GM19238 (cell line): ENCODE measurements at regions not wholly inside any gene's neighbourhood (a gene's known extent, or its start where the extent isn't known, plus 50 kb on each side); places are given as distances from the start of the nearest gene placed in this dataset.

ENCODE experiments used
- DNase-seq: peaks from one replicate; pipeline ENCODE4 v3.0.0; 2011; ENCODE audit warnings: low spot score; ENCODE audit not compliant: insufficient read length

GRCh38 chr22:48320683-48321451 lies 1506.8 kb downstream of the BRD1 start:
- DNase-seq: no peak

DNA sequence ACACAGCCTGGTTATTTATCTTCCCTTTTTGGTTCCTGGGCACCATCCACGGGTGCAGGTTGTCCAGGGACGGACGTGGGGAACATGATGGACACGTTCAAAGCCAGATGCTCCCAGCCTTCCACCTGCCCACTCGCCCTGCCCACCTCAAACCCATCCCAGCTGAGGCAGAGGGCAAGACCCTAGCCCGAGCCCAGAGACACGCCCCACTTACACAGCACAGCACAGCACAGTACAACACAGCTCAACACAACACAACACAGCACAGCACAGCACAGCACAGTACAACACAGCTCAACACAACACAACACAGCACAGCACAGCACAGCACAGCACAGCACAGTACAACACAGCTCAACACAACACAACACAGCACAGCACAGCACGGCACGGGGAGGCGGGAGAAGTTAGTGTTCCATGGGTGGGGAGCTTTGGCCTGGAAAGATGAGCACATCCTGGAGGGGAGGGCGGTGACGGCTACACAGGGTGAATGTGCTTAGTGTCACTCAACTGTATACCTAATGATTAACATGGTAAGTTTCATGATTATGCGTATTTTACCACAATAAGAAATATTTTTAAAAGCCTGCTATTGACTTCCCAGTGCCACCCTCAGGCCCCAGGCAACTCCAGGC lies 1507.5 kb downstream of the BRD1 start:
- no peak for DNase-seq

- DNase-seq: no peak
Measured at GRCh38 chr22:48319321-48320047, 1508.2 kb downstream of the BRD1 start.

DNA sequence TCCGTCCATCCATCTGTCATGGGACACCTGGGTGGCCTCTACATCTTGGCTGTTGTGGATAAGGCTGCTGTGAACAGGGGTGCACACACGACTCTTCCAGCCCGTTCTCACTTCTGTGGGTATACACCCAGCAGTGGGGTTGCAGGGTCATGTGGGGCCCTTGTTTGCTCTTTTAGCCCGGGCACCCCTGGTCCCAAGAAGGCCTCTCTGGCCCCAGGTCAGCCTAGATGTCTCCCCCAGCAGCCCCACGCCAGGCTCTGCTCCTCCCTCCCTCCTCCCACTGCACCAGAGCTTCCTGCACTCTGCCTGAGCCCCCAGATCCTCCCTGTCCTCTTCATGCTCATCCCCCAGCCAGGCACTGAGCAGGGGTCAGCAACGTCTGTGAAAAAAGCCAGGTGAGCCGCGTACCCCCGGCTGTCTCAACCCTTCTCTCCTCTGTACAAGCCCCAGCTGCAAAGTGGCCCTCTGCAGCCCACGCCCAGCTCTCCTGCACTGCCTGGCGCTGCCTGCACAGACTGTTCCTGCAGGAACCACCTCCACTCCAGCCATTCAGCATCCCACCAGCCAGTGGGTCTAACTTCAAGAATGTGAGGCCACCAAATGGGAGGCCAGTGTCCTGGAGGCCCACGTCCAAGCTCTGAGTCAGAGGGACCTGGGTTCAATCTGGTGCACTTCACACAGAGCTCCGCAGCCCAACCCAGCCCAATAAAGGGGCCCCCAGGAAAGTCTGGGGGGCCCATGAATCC lies 1508.9 kb downstream of the BRD1 start:
- DNase-seq: no peak

- no peak for DNase-seq
Measured at GRCh38 chr22:48318173-48318572, 1509.5 kb downstream of the BRD1 start.

DNA sequence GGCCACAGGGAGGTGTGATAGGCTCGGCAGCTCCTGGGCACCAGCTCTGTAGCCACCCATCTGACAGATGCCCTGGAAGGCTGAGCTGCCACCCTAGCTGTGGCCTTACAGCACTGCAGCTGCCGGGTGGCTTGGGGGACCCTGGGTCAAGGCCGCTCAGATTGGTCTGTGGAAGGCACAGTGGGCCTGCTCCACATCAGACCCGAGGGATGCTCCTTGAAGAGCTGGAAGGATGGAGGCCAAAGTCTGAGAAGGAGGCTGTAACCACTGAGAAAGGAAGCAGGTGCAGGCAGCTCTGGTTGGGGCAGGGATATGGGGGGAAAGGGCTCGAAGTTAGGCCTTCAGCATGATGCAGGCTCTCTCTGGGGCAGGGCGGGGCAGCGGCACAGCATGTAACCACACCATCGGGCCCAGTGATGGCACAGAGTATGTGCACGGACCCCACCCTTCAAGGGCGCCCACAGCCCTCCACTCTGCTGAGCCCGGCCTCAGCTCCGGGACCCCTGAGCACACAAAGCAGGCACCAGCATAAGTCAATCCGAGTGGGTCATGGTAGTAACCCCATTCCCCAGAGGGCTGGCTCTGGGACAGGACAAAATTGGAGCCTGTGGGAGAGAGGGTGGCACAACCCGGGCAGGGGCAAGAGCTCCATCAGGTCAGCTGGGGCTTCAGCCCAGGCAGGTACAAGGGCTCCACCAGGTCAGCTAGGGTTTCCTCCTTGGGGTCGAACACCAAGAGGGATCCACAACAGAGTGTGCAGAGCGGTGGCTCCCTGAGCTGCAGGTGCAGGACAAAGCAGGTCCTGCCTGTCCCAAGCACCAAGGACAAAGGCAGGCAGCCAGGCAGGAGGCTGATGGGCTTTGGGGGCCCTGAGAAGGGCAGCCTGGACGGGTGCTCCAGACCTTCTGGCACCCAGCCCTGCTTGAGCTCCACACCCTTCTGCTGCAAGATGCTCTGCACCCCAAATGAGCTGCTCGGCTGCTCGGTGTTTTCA lies 1511.1 kb downstream of the BRD1 start:
- DNase-seq: no peak

GRCh38 chr22:48315439-48316256 lies 1512.0 kb downstream of the BRD1 start:
- no peak for DNase-seq

DNA sequence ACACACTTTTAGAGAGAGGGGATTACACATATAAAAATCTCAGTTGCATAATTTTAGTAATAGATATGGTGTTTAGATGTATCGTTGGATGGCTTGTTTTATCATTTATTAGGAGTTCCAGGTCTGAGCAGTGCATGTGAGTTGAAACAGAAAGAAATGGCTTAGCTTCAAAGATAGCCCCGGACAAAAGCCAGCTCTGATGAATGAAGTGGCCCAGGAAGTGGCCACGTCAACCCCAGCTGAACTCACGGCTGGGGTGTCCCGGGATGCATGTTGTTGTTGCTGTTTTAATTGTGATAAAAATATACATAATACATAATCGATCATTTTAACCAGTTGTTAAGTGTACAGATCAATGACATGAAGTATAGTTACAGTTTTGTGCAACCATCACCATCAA lies 1513.6 kb downstream of the BRD1 start:
- DNase-seq: no peak

- DNase-seq: no peak
Measured at GRCh38 chr22:48313175-48313830, 1514.4 kb downstream of the BRD1 start.

- DNase-seq: no peak
Measured at GRCh38 chr22:48310740-48311139, 1516.9 kb downstream of the BRD1 start.

DNA sequence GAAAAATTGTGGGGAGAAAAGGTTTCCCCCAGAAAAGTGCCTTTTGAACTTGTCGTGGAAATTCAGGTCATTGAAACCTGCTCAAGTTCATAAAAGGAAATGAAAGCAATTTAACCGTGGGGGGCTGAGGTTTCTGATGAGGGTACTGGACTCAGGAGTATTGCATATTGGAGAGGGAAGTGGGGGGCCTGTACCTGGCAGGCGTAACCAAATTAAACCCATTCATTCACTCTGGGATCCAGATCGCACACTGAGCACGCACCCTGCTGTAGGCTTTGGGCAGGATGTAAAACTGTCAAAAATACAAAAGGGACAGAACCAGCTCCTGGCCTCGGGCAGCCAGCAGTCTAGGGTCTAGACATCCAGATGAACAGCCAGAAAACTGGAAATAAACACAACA lies 1517.4 kb downstream of the BRD1 start:
- no peak for DNase-seq

DNA sequence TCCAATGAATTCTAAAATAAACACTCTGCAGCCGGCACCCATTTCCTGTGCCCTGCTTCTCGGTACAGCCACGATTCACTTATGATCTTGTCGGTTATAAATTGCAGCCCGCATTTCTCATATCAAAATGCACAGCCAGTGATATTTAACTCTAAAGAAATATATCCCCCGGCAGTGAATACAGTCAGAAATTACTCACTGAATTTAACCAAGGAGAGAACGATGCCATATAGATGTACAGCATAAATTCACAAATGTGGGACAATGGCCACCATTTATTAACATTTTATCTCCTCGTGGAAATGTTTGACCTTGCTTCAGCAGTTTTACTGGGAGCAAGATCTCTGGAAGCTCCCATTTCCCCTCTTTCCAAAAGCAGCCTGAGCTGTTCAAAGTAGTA lies 1517.8 kb downstream of the BRD1 start:
- no peak for DNase-seq

DNA sequence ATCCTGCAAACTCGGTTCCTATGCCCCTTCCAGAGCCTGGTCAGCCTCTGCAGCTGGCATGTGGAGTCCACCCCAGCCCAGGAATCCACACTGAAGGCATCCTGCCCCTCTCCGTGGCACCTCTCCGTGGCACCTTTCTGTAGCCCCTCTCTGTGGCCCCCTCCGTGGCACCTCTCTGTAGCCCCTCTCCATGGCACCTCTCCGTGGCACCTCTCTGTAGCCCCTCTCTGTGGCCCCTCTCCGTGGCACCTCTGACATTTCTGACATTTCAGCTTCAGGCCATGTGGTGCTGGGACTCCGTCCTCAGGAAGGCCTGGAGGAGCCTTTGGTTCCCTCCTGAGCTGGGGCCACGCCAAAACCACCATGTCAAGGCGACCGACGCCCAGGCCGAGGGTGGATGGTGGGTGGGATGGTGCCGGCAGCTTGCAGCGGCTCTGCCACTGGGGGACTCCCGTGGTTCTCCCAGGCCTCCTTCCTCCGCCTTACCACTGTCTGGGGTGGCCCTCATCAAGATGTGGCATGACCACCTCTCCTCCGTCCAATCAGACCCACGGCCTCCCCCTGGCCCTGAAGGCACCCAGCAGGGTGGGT lies 1518.5 kb downstream of the BRD1 start:
- DNase-seq: no peak

DNA sequence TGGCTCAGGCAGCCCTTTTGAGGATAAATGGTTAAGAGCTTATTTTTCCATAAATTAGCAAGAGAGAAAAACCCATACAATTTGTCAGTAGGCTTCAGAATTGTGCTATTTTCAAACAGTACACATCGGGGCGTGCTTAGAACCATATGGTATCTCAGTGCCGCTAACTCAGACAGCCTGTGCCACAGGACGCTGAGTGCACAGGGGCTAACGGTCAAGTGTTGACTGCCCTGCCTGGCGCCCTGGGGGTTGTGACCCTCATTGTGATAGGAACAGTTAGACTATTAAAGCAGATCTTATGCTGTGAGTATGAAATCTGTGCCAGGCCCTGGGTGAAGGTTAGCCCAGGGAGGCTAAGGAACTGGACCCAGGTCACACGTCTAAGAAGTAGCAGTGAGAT lies 1519.7 kb downstream of the BRD1 start:
- no peak for DNase-seq

GRCh38 chr22:48306785-48307510 lies 1520.7 kb downstream of the BRD1 start:
- no peak for DNase-seq

- DNase-seq: no peak
Measured at GRCh38 chr22:48306284-48306683, 1521.4 kb downstream of the BRD1 start.

DNA sequence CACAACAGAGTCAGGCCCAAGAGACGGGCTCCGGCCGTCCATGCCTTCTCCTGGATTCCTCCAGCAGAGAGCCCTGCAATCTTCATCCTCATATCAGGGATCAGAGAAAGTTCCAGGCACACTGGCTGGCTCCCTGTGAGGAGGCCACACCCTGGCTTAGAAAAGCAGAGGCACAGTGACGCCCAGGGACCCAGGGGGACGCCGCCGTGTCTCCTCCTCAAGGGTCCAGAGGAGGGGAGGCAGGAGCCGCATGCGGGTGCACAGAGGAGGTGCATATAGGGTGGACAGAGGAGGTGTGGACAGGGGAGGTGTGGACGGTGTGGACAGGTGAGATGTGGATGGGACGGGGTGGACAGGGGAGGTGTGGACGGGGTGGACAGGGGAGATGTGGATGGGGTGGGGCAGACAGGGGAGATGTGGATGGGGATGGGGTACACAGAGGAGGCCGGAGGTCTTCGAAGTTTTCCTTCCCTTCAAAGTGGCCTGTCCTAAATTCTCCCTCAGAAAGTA lies 1521.9 kb downstream of the BRD1 start:
- no peak for DNase-seq

GRCh38 chr22:48303369-48303725 lies 1524.3 kb downstream of the BRD1 start:
- no peak for DNase-seq
